ENCODE measurements at regions not wholly inside any gene's neighbourhood (a gene's known extent, or its start where the extent isn't known, plus 50 kb on each side); places are given as distances from the start of the nearest gene placed in this dataset.

DNA sequence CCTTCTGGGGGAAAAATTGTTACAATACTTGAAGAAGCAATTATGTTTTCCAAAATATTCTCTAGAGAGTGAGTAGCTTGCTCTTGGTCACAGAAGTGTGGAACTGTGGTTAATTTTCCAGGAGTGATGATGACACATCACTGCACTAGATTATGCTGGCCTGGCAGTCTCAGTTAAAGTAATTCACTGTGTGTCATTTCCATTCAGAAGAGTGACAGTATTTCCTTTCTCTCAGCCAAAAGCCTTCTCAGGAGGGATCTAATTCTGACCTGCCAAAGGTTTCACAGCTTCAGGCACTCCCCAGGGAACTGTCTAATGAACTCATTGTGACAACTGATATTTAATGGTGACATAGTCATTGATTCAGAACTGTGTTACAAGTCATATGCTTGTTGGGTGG is 517.5 kb downstream of the TBC1D32 start:
- Histone ChIP-seq H2BK120ac (ENCODE audit: low read depth, low read length) (no peak overlapping the region), H3K9me3 (ENCODE audit: control insufficient read depth, insufficient read depth, low read length) (peaks cover 5% of the 10 kb centered on the region), H4K91ac (ENCODE audit: insufficient read depth, low read depth, low read length) (no peak overlapping the region), H2BK20ac (ENCODE audit: low read depth, low read length) (no peak overlapping the region), H4K20me1 (ENCODE audit: insufficient read depth, low read length) (no peaks in the 10 kb centered on the region), H3K18ac (ENCODE audit: low read depth, low read length) (no peak overlapping the region), H2AK9ac (replicated peaks; ENCODE audit: low read depth, low read length, poor library complexity) (no peak overlapping the region), H3K4me2 (ENCODE audit: low read depth, low read length) (no peak overlapping the region), H3K4ac (ENCODE audit: low read depth, low read length) (no peak overlapping the region), H2BK5ac (ENCODE audit: low read depth, low read length, poor library complexity, severe bottlenecking) (no peak overlapping the region), H3K36me3 (ENCODE audit: control insufficient read depth, insufficient read depth, low read length) (no peaks in the 10 kb centered on the region), H4K5ac (ENCODE audit: low read depth, low read length) (no peak overlapping the region), H3K56ac (ENCODE audit: extremely low read depth, insufficient read depth, low read length) (no peak overlapping the region), H3K9me1 (ENCODE audit: insufficient read depth, low read length) (no peaks in the 10 kb centered on the region), H2AFZ (replicated peaks; ENCODE audit: low read length, poor library complexity) (no peak overlapping the region), H4K8ac (ENCODE audit: low read depth in 2 of 2, low read length in 2 of 2) (no peak overlapping the region), H3K9ac (ENCODE audit: low read depth, low read length) (no peak overlapping the region), H3K4me3 (ENCODE audit: insufficient read depth, low read depth, low read length) (no peak overlapping the region), H3K14ac (replicated peaks; ENCODE audit: low read depth, low read length) (no peak overlapping the region), H3K27ac (ENCODE audit: insufficient read depth, low read length) (no peak overlapping the region), H2BK15ac (ENCODE audit: low read depth, low read length) (no peak overlapping the region), H3K4me1 (ENCODE audit: control insufficient read depth, insufficient read depth, low read length) (no peaks in the 10 kb centered on the region), H2AK5ac (ENCODE audit: low read depth, low read length) (no peak overlapping the region), H3K27me3 (ENCODE audit: control insufficient read depth, insufficient read depth, low read length) (no peaks in the 10 kb centered on the region), H3K79me1 (ENCODE audit: low read depth in 1 of 2, low read length in 2 of 2) (no peaks in the 10 kb centered on the region), H3K23ac (ENCODE audit: low read depth, low read length) (no peak overlapping the region)
- ATAC-seq (ENCODE audit: low read depth) (no peak), DNase-seq (no peak)
- in situ Hi-C loops (cut with MboI; ENCODE audit: low sequenced_read_pairs) (no loop called here), intact Hi-C loops (cut with micrococcal nuclease) (no loop called here), dilution Hi-C loops (cut with HindIII; ENCODE audit: low sequenced_read_pairs, unreplicated experiment) (no loop called here)
- POLR2A ChIA-PET (ENCODE audit: unreplicated experiment) = no interaction called here
- TF ChIP-seq, protein P1, sequence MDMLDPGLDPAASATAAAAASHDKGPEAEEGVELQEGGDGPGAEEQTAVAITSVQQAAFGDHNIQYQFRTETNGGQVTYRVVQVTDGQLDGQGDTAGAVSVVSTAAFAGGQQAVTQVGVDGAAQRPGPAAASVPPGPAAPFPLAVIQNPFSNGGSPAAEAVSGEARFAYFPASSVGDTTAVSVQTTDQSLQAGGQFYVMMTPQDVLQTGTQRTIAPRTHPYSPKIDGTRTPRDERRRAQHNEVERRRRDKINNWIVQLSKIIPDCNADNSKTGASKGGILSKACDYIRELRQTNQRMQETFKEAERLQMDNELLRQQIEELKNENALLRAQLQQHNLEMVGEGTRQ (IDR thresholded peaks at IDR 0.05; ENCODE audit: low read depth, low read length) = no peak
- TF ChIP-seq FOS (IDR thresholded peaks at IDR 0.05; ENCODE audit: low read depth, low read length) (no peak), MAZ (IDR thresholded peaks at IDR 0.05; ENCODE audit: borderline replicate concordance, low read depth, low read length) (no peak), MAFK (IDR thresholded peaks at IDR 0.05; ENCODE audit: low read depth, low read length) (no peak), RAD21 (IDR thresholded peaks at IDR 0.05; ENCODE audit: low read length) (no peak), RCOR1 (IDR thresholded peaks at IDR 0.05; ENCODE audit: insufficient replicate concordance, low read length) (no peak), SMC3 (IDR thresholded peaks at IDR 0.05; ENCODE audit: low read depth, low read length) (no peak), RFX5 (IDR thresholded peaks at IDR 0.05; ENCODE audit: low read depth, low read length) (no peak), MXI1 (IDR thresholded peaks at IDR 0.05; ENCODE audit: borderline replicate concordance, low read depth, low read length) (no peak), BHLHE40 (IDR thresholded peaks at IDR 0.05; ENCODE audit: low read depth, low read length) (no peak), POLR2A (IDR thresholded peaks at IDR 0.05; ENCODE audit: low read depth, low read length) (no peak), CHD1 (IDR thresholded peaks at IDR 0.05; ENCODE audit: low read depth, low read length) (no peak), CEBPB (IDR thresholded peaks at IDR 0.05; ENCODE audit: low read depth, low read length) (no peak), NFE2L2 (IDR thresholded peaks at IDR 0.05; ENCODE audit: low read depth, low read length) (no peak)
- TF ChIP-seq, protein P2, sequence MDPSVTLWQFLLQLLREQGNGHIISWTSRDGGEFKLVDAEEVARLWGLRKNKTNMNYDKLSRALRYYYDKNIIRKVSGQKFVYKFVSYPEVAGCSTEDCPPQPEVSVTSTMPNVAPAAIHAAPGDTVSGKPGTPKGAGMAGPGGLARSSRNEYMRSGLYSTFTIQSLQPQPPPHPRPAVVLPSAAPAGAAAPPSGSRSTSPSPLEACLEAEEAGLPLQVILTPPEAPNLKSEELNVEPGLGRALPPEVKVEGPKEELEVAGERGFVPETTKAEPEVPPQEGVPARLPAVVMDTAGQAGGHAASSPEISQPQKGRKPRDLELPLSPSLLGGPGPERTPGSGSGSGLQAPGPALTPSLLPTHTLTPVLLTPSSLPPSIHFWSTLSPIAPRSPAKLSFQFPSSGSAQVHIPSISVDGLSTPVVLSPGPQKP (IDR thresholded peaks at IDR 0.05; ENCODE audit: borderline replicate concordance, low read depth, low read length) = no peak
- TF ChIP-seq, protein P3, sequence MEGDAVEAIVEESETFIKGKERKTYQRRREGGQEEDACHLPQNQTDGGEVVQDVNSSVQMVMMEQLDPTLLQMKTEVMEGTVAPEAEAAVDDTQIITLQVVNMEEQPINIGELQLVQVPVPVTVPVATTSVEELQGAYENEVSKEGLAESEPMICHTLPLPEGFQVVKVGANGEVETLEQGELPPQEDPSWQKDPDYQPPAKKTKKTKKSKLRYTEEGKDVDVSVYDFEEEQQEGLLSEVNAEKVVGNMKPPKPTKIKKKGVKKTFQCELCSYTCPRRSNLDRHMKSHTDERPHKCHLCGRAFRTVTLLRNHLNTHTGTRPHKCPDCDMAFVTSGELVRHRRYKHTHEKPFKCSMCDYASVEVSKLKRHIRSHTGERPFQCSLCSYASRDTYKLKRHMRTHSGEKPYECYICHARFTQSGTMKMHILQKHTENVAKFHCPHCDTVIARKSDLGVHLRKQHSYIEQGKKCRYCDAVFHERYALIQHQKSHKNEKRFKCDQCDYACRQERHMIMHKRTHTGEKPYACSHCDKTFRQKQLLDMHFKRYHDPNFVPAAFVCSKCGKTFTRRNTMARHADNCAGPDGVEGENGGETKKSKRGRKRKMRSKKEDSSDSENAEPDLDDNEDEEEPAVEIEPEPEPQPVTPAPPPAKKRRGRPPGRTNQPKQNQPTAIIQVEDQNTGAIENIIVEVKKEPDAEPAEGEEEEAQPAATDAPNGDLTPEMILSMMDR (conservative IDR thresholded peaks at IDR 0.05; ENCODE audit: low read depth, low read length) = no peak
- BruUV-seq (replicated peaks) = no TSS peak
- CTCF ChIA-PET = no interaction called here

Measured in IMR-90 (cell line).